GM12878 (cell line): ENCODE measurements at regions not wholly inside any gene's neighbourhood (a gene's known extent, or its start where the extent isn't known, plus 50 kb on each side); places are given as distances from the start of the nearest gene placed in this dataset.
A peak's percentile ranks its signal among the peaks of the same experiment; 100 is the strongest.

Experiments
- ATAC-seq: fragments of 200-7000 bp; cut with Tn5 transposase; 3 replicates; pipeline ENCODE4 v1.9.1; 2020; ENCODE audit warnings: mild to moderate bottlenecking, moderate library complexity
- BruUV-seq: library from RNA; stranded (reverse); fragments of 400-500 nt; replicated peaks from 2 replicates; lab custom pipeline; 2021; lab: Mats Ljungman, UMichigan
- CTCF ChIA-PET: fragments of 300-600 bp; sonication (Branson Sonifier 250); formaldehyde crosslinking; extraction: SDS; loops from one replicate; lab custom pipeline; 2021; ENCODE audit warnings: inconsistent platforms; lab: Yijun Ruan, JAX
- POLR2A ChIA-PET: fragments of 350-600 bp; formaldehyde crosslinking; extraction: SDS; loops from one replicate; lab custom pipeline; 2021; ENCODE audit warnings: inconsistent platforms; lab: Charles Lee
- RAD21 ChIA-PET: fragments of 300-600 bp; sonication (Branson Sonifier 250); formaldehyde crosslinking; loops from one replicate; lab custom pipeline; 2023; ENCODE audit warnings: antibody characterized with exemption; ENCODE audit not compliant: unreplicated experiment; lab: Charles Lee
- SMC1A ChIA-PET: fragments of 300-600 bp; sonication (Branson Sonifier 250); formaldehyde crosslinking; loops from one replicate; lab custom pipeline; 2023; ENCODE audit not compliant: unreplicated experiment, uncharacterized antibody; lab: Charles Lee
- DNase-seq: peaks from one replicate; pipeline ENCODE4 v3.0.0-alpha.2; 2011; ENCODE audit warnings: low read depth, low spot score
- FAIRE-seq: peaks from 3 replicates; lab custom pipeline; 2011; peaks lifted over from hg19 to GRCh38; lab: Jason Lieb, UNC
- H2AFZ ChIP-seq: 2 replicates; pipeline ENCODE4 v1.6.0; 2011; ENCODE audit warnings: low read depth, low read length, control low read depth; ENCODE audit not compliant: control insufficient read depth
- H3K27ac ChIP-seq: 2 replicates; pipeline ENCODE4 v1.5.1; 2011; ENCODE audit warnings: control low read depth; ENCODE audit not compliant: control insufficient read depth, insufficient read depth
- H3K27me3 ChIP-seq, 2 experiments: replicated peaks in 1 of 2; 2 replicates each; pipeline versions ENCODE4 v1.6.0 to v1.6.1; 2011; ENCODE audit warnings: low read length in 1 of 2; ENCODE audit not compliant: control insufficient read depth in 2 of 2, insufficient read depth in 2 of 2
- H3K36me3 ChIP-seq, 2 experiments: 2 replicates each; pipeline ENCODE4 v1.5.1; 2011; ENCODE audit warnings: low read length in 1 of 2; ENCODE audit not compliant: control insufficient read depth in 2 of 2, insufficient read depth in 2 of 2
- H3K4me1 ChIP-seq: 2 replicates; pipeline ENCODE4 v1.6.1; 2011; ENCODE audit warnings: mild to moderate bottlenecking, low read length, moderate library complexity, mixed read lengths; ENCODE audit not compliant: control insufficient read depth, insufficient read depth
- H3K4me2 ChIP-seq: 2 replicates; pipeline ENCODE4 v1.6.0; 2011; ENCODE audit warnings: control low read depth; ENCODE audit not compliant: control insufficient read depth, insufficient read depth
- H3K4me3 ChIP-seq: fragments of 200-600 bp; sonication (generic); 2 replicates; pipeline ENCODE4 v1.5.1; 2016
- H3K79me2 ChIP-seq: 2 replicates; pipeline ENCODE4 v1.6.0; 2011; ENCODE audit warnings: low read length; ENCODE audit not compliant: control insufficient read depth, insufficient read depth
- H3K9ac ChIP-seq: 2 replicates; pipeline ENCODE4 v1.8.0; 2011; ENCODE audit warnings: low read length, control low read depth, mixed read lengths; ENCODE audit not compliant: control insufficient read depth, insufficient read depth
- H3K9me3 ChIP-seq: replicated peaks from 3 replicates; pipeline ENCODE4 v1.5.1; 2011; ENCODE audit warnings: mild to moderate bottlenecking, low read length; ENCODE audit not compliant: control insufficient read depth, insufficient read depth
- H4K20me1 ChIP-seq: 2 replicates; pipeline ENCODE4 v1.6.0; 2011; ENCODE audit not compliant: control insufficient read depth, insufficient read depth
- BCL11A ChIP-seq: IDR thresholded peaks from 2 replicates; pipeline ENCODE4 v1.6.1; 2011; ENCODE audit warnings: low read depth, low read length
- BCLAF1 ChIP-seq: fragments of 450-650 bp; IDR thresholded peaks from 2 replicates; pipeline ENCODE4 v1.6.1; 2017; ENCODE audit warnings: antibody characterized with exemption, mild to moderate bottlenecking, moderate library complexity
- ESRRA ChIP-seq: IDR thresholded peaks from 2 replicates; pipeline ENCODE4 v1.6.1; 2012; ENCODE audit warnings: mild to moderate bottlenecking, low read length, improper control_type of control experiment
- EZH2 ChIP-seq: IDR thresholded peaks from 2 replicates; pipeline ENCODE4 v1.6.1; 2012; ENCODE audit warnings: low read depth, mild to moderate bottlenecking, control low read depth, inconsistent platforms, low read length, borderline replicate concordance; ENCODE audit not compliant: control insufficient read depth
- KDM1A ChIP-seq: fragments of 200-600 bp; sonication (generic); IDR thresholded peaks from 2 replicates; pipeline ENCODE4 v1.6.1; 2016; ENCODE audit warnings: borderline replicate concordance
- MYC ChIP-seq: IDR thresholded peaks from 2 replicates; pipeline ENCODE4 v1.6.1; 2011; ENCODE audit warnings: mild to moderate bottlenecking, low read length, moderate library complexity, inconsistent platforms; ENCODE audit not compliant: insufficient read depth, insufficient replicate concordance, insufficient read length, severe bottlenecking
- PML ChIP-seq: IDR thresholded peaks from 2 replicates; pipeline ENCODE4 v1.6.1; 2012; ENCODE audit warnings: low read length, inconsistent platforms
- RAD21 ChIP-seq: IDR thresholded peaks from 2 replicates; pipeline ENCODE4 v1.6.1; 2011; ENCODE audit warnings: mild to moderate bottlenecking, low read depth, low read length, moderate library complexity; ENCODE audit not compliant: insufficient read depth
- RAD51 ChIP-seq: fragments of 450-650 bp; IDR thresholded peaks from 2 replicates; pipeline ENCODE4 v1.6.1; 2016; ENCODE audit warnings: moderate library complexity, mild to moderate bottlenecking, inconsistent platforms
- RB1 ChIP-seq: fragments of 450-650 bp; formaldehyde crosslinking; IDR thresholded peaks from 2 replicates; pipeline ENCODE4 v1.6.1; 2017; ENCODE audit warnings: mild to moderate bottlenecking, borderline replicate concordance
- STAT1 ChIP-seq: fragments of 450-650 bp; conservative IDR thresholded peaks from 2 replicates; pipeline ENCODE4 v1.6.1; 2014; ENCODE audit warnings: antibody characterized with exemption, mild to moderate bottlenecking
- USF1 ChIP-seq: IDR thresholded peaks from 2 replicates; pipeline ENCODE4 v1.6.1; 2011; ENCODE audit warnings: borderline replicate concordance, low read depth, mild to moderate bottlenecking, moderate library complexity, mixed read lengths, low read length; ENCODE audit not compliant: insufficient read depth; ENCODE audit errors: extremely low read length
- ZNF217 ChIP-seq: fragments of 450-650 bp; IDR thresholded peaks from 2 replicates; pipeline ENCODE4 v1.6.1; 2017; ENCODE audit warnings: antibody characterized with exemption, mild to moderate bottlenecking
- whole genome bisulfite sequencing: methylation state at CpG from one replicate; pipeline ENCODE4 v1.1.6; 2016; ENCODE audit warnings: low lambda C conversion rate; ENCODE audit not compliant: insufficient replicate concordance, insufficient coverage; ENCODE audit errors: missing lambda C conversion rate; 5-methylcytosine and 5-hydroxymethylcytosine counted together
- in situ Hi-C: fragments of 300-500 bp; cut with MboI; formaldehyde crosslinking; loops from 9 replicates; pipeline ENCODE4 v1.14.3; 2018; ENCODE audit warnings: mixed read lengths
- intact Hi-C: fragments of 100-400 bp; cut with micrococcal nuclease; formaldehyde crosslinking; loops from one replicate; pipeline ENCODE4 v1.14.2; 2022; ENCODE audit not compliant: unreplicated experiment
- TF ChIP-seq, protein P1 (sequence below): fragments of 450-650 bp; conservative IDR thresholded peaks from 2 replicates; pipeline ENCODE4 v1.6.1; 2017; ENCODE audit warnings: mild to moderate bottlenecking, moderate library complexity

DNA sequence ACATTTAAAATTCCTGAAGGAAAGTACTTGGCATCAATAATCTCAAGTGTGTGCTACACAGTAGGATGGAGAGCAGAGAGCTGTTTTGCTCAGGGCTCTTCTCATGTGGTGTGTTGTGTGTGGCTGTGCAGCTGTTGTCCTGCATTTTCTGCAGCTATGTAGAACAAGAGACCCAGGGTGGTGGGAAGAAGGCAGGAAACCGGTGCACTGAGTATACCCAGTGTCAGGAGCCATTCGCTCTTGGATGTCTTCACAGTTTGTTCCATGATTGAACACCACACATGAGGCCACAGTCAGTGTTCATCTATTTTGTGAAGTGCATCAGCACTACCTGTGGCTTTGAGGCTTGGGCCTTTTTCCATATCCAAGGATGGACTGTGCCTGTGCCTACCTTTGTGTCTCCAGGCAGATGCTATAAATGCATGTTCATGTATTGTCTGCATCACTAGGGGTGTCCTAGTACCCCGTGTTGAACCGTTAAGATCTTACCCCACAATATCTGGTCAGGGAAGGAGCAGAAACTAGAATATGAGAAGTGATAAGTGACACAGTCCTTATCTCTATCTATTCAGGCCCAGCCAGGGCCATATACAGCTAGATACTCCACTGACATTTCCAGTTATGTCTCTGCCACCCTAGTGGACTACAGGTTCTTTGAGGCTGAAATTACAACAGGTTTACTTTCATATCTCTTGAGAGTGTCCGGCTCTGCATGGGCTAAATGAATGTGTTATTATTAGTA, 194.3 kb downstream of the NR2F2 start (continued):
- TF ChIP-seq, protein P1, sequence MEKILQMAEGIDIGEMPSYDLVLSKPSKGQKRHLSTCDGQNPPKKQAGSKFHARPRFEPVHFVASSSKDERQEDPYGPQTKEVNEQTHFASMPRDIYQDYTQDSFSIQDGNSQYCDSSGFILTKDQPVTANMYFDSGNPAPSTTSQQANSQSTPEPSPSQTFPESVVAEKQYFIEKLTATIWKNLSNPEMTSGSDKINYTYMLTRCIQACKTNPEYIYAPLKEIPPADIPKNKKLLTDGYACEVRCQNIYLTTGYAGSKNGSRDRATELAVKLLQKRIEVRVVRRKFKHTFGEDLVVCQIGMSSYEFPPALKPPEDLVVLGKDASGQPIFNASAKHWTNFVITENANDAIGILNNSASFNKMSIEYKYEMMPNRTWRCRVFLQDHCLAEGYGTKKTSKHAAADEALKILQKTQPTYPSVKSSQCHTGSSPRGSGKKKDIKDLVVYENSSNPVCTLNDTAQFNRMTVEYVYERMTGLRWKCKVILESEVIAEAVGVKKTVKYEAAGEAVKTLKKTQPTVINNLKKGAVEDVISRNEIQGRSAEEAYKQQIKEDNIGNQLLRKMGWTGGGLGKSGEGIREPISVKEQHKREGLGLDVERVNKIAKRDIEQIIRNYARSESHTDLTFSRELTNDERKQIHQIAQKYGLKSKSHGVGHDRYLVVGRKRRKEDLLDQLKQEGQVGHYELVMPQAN: no peak
- TF ChIP-seq BCLAF1 (no peak), MYC (no peak), BCL11A (no peak)

- ChIA-PET POLR2A (no interaction called here), CTCF (no interaction called here), SMC1A (no interaction called here), RAD21 (interaction anchor here (0.7 to 0.9 kb wide), 2 partner anchors 28 to 43 kb away, joined by 3 read pairs; no protein-coding TSS in a partner anchor)
- DNase-seq (no peak), FAIRE-seq (no peak), ATAC-seq (peak; percentile 37; the same call in 1 of the 3 replicates)
- intact Hi-C loops (no loop called here), in situ Hi-C loops (no loop called here)
- no peaks in the 10 kb centered on the region for H3K27me3 ChIP-seq
- H3K36me3 ChIP-seq: no peaks in the 10 kb centered on the region
- no peaks in the 10 kb centered on the region for H3K9me3 ChIP-seq
- no peak overlapping the region for H2AFZ ChIP-seq
- no peaks in the 10 kb centered on the region for H3K79me2 ChIP-seq
- no peak overlapping the region for H3K27ac ChIP-seq
- H3K4me1 ChIP-seq: no peaks in the 10 kb centered on the region
- BruUV-seq: no TSS peak
- WGBS: 38% methylated on average over 4 of the region's 4 CpGs
- H3K4me2 ChIP-seq: no peak overlapping the region
- H4K20me1 ChIP-seq: no peaks in the 10 kb centered on the region
- no peak overlapping the region for H3K9ac ChIP-seq
- H3K4me3 ChIP-seq: no peak overlapping the region
- TF ChIP-seq KDM1A: no peak
- no peak for TF ChIP-seq RB1
- TF ChIP-seq USF1: no peak
- TF ChIP-seq ESRRA: no peak
- TF ChIP-seq EZH2: no peak
- TF ChIP-seq RAD51: no peak
- no peak for TF ChIP-seq RAD21
- no peak for TF ChIP-seq ZNF217
- no peak for TF ChIP-seq PML
- TF ChIP-seq STAT1: no peak
Observed at GRCh38 chr15:96535148-96535547, 204.6 kb downstream of the NR2F2 start.
